Activated T-helper 2 cell treated with anti-CD3 and anti-CD28 coated beads, Interferon-gamma antibody, Interleukin-2, Interleukin-4, amounts not matched to agents 10 μg/mL and 5 μg/mL and 100 μg/mL, durations not matched to agents 14 hours and 24 hours and 36 hours (primary cell): ENCODE measurements at regions not wholly inside any gene's neighbourhood (a gene's known extent, or its start where the extent isn't known, plus 50 kb on each side); places are given as distances from the start of the nearest gene placed in this dataset.

Experiments used
- DNase-seq: peaks from one replicate; pipeline ENCODE4 v3.0.0; 2021; ENCODE audit warnings: low spot score
- H3K27ac Mint-ChIP-seq: one replicate; pipeline ENCODE4 v1.8.0; 2021; ENCODE audit warnings: mixed read lengths
- H3K27me3 Mint-ChIP-seq: one replicate; pipeline ENCODE4 v1.8.0; 2021; ENCODE audit warnings: low read depth, mixed read lengths
- H3K36me3 Mint-ChIP-seq: one replicate; pipeline ENCODE4 v1.8.0; 2021; ENCODE audit warnings: low read depth, mixed read lengths
- H3K4me1 Mint-ChIP-seq: one replicate; pipeline ENCODE4 v1.8.0; 2021; ENCODE audit warnings: low read depth, mixed read lengths
- H3K4me3 Mint-ChIP-seq: one replicate; pipeline ENCODE4 v1.8.0; 2021; ENCODE audit warnings: low read depth, mild to moderate bottlenecking, moderate library complexity, mixed read lengths
- H3K9me3 Mint-ChIP-seq: one replicate; pipeline ENCODE4 v1.8.0; 2021; ENCODE audit warnings: mixed read lengths
- intact Hi-C: fragments of 100-400 bp; cut with micrococcal nuclease; formaldehyde crosslinking; loops from one replicate; pipeline ENCODE4 v1.15.1; 2023

- intact Hi-C loops, result no loop called here
- DNase-seq, result no peak
- no peaks in the 10 kb centered on the region for H3K9me3 Mint-ChIP-seq
Observed at GRCh38 chr7:26515314-26515842, 223.7 kb downstream of the SNX10 start.

DNA sequence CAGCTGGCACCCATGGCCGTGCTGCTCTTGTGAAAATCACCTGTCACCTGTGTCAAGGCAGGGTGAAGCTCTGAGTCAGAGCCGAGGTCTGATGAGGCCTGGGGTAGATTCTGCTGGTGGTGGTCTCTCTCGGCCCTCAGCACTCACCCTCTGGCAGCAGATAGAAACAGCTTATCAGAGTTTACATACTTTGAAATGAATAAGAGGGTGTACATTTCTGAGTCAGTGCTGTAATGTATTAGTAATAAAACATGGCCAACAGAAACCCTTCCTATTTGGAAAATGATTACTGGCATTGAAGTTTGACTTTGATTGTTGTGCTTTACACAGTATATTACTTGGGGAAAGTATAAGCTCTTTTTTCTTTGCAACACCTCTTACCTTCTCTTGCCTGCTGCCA is 228.8 kb downstream of the SNX10 start:
- Mint-ChIP-seq H3K36me3 (no peaks in the 10 kb centered on the region), H3K27me3 (peaks cover 8% of the 10 kb centered on the region), H3K4me3 (no peak overlapping the region), H3K9me3 (no peaks in the 10 kb centered on the region), H3K4me1 (no peaks in the 10 kb centered on the region), H3K27ac (no peak overlapping the region)
- no peak for DNase-seq
- intact Hi-C loops, result no loop called here

More at GRCh38 chr7:26515314-26515842, 223.7 kb downstream of the SNX10 start:
- H3K36me3 Mint-ChIP-seq, result no peaks in the 10 kb centered on the region
- H3K27ac Mint-ChIP-seq, result no peak overlapping the region
- no peaks in the 10 kb centered on the region for H3K4me1 Mint-ChIP-seq
- H3K4me3 Mint-ChIP-seq, result no peak overlapping the region
- H3K27me3 Mint-ChIP-seq, result peaks cover 11% of the 10 kb centered on the region

- Mint-ChIP-seq H3K9me3 (no peaks in the 10 kb centered on the region), H3K4me3 (no peak overlapping the region), H3K36me3 (no peaks in the 10 kb centered on the region), H3K27me3 (peaks cover 9% of the 10 kb centered on the region), H3K4me1 (no peaks in the 10 kb centered on the region), H3K27ac (no peak overlapping the region)
- DNase-seq, result no peak
- intact Hi-C loops, result no loop called here
Observed at GRCh38 chr7:26522633-26523032, 231.0 kb downstream of the SNX10 start.

GRCh38 chr7:26525398-26526264 is 234.0 kb downstream of the SNX10 start:
- intact Hi-C loops, result no loop called here
- H3K9me3 Mint-ChIP-seq, result no peaks in the 10 kb centered on the region
- no peaks in the 10 kb centered on the region for H3K36me3 Mint-ChIP-seq
- H3K4me1 Mint-ChIP-seq, result no peaks in the 10 kb centered on the region
- no peak overlapping the region for H3K4me3 Mint-ChIP-seq
- no peak overlapping the region for H3K27ac Mint-ChIP-seq
- H3K27me3 Mint-ChIP-seq, result peaks cover 10% of the 10 kb centered on the region
- no peak for DNase-seq

GRCh38 chr7:26526265-26526587 is 234.6 kb downstream of the SNX10 start:
- intact Hi-C loops, result no loop called here

GRCh38 chr7:26531926-26532325 is 240.3 kb downstream of the SNX10 start:
- H3K27me3 Mint-ChIP-seq, result peaks cover 23% of the 10 kb centered on the region
- no peak for DNase-seq
- intact Hi-C loops, result no loop called here

More at GRCh38 chr7:26526265-26526587, 234.6 kb downstream of the SNX10 start:
- Mint-ChIP-seq H3K27me3 (peaks cover 10% of the 10 kb centered on the region), H3K4me3 (no peak overlapping the region), H3K4me1 (no peaks in the 10 kb centered on the region), H3K9me3 (no peaks in the 10 kb centered on the region), H3K27ac (no peak overlapping the region), H3K36me3 (no peaks in the 10 kb centered on the region)
- no peak for DNase-seq

GRCh38 chr7:26532471-26532870 is 240.8 kb downstream of the SNX10 start:
- intact Hi-C loops, result no loop called here
- Mint-ChIP-seq H3K36me3 (no peaks in the 10 kb centered on the region), H3K4me3 (no peak overlapping the region), H3K4me1 (no peaks in the 10 kb centered on the region), H3K9me3 (no peaks in the 10 kb centered on the region), H3K27ac (no peak overlapping the region), H3K27me3 (peaks cover 28% of the 10 kb centered on the region)
- DNase-seq, result no peak

More at GRCh38 chr7:26531926-26532325, 240.3 kb downstream of the SNX10 start:
- Mint-ChIP-seq H3K4me3 (no peak overlapping the region), H3K4me1 (no peaks in the 10 kb centered on the region), H3K9me3 (no peaks in the 10 kb centered on the region), H3K27ac (no peak overlapping the region), H3K36me3 (no peaks in the 10 kb centered on the region)

GRCh38 chr7:26533217-26533616 is 241.6 kb downstream of the SNX10 start:
- Mint-ChIP-seq H3K27ac (no peak overlapping the region), H3K4me3 (no peak overlapping the region), H3K36me3 (no peaks in the 10 kb centered on the region), H3K9me3 (no peaks in the 10 kb centered on the region), H3K4me1 (no peaks in the 10 kb centered on the region), H3K27me3 (peaks cover 33% of the 10 kb centered on the region)
- intact Hi-C loops, result no loop called here
- no peak for DNase-seq

DNA sequence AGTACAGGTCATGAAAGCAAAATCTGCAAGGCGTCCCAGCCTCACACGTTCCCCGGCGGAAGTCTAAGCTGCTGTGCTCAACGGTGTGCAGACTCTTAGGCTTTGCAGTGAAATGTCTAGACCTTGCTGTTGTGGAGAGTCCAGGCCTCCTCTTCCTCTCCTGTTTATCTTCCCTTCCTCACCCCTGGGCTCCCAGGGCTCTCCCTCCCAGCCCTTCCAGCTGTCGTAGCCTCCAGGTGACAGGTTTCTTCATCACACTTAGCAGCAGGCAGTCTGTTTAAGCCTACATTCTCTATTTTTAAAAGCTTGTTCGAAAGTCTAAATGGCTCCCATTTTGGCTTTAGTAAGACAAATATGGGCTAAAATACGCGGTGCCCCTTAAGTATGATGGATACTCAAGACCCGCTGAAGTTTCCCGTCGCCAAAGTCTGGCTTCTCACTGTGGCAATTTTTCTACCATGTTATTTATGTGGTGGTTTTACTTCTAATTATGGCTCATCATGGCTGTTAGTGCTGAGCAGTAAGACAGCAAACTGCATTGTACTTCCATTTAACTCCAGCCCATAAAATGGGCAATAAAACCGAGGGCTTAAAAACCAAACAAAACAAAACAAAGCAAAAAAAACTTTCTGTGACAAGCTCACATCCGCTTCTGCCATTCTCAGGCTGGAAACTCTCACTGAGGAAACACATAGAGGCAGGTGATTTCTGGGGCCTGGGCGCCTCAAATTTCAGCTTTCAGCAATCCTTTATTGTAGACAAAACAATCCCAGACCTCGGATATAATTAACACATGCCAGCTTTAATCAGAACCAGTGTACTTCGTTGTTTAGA is 243.2 kb downstream of the SNX10 start:
- Mint-ChIP-seq H3K27ac (no peak overlapping the region), H3K9me3 (no peaks in the 10 kb centered on the region), H3K27me3 (peaks cover 42% of the 10 kb centered on the region), H3K36me3 (no peaks in the 10 kb centered on the region), H3K4me1 (no peaks in the 10 kb centered on the region), H3K4me3 (no peak overlapping the region)
- intact Hi-C loops, result no loop called here
- no peak for DNase-seq

GRCh38 chr7:26535483-26536007 is 243.9 kb downstream of the SNX10 start:
- Mint-ChIP-seq H3K36me3 (no peaks in the 10 kb centered on the region), H3K27ac (no peak overlapping the region), H3K4me3 (no peak overlapping the region), H3K9me3 (no peaks in the 10 kb centered on the region), H3K27me3 (peaks cover 47% of the 10 kb centered on the region), H3K4me1 (no peaks in the 10 kb centered on the region)
- intact Hi-C loops, result no loop called here
- no peak for DNase-seq

GRCh38 chr7:26538216-26538615 is 246.6 kb downstream of the SNX10 start:
- Mint-ChIP-seq H3K4me1 (no peaks in the 10 kb centered on the region), H3K27ac (no peak overlapping the region), H3K9me3 (no peaks in the 10 kb centered on the region), H3K4me3 (no peak overlapping the region), H3K36me3 (no peaks in the 10 kb centered on the region), H3K27me3 (peaks cover 45% of the 10 kb centered on the region)
- no peak for DNase-seq
- intact Hi-C loops, result no loop called here

- no peak for DNase-seq
- H3K27me3 Mint-ChIP-seq, result peaks cover 44% of the 10 kb centered on the region
- H3K36me3 Mint-ChIP-seq, result no peaks in the 10 kb centered on the region
- no peak overlapping the region for H3K27ac Mint-ChIP-seq
- no peaks in the 10 kb centered on the region for H3K4me1 Mint-ChIP-seq
- H3K9me3 Mint-ChIP-seq, result no peaks in the 10 kb centered on the region
- intact Hi-C loops, result no loop called here
- no peak overlapping the region for H3K4me3 Mint-ChIP-seq
Observed at GRCh38 chr7:26538689-26539088, 247.0 kb downstream of the SNX10 start.

DNA sequence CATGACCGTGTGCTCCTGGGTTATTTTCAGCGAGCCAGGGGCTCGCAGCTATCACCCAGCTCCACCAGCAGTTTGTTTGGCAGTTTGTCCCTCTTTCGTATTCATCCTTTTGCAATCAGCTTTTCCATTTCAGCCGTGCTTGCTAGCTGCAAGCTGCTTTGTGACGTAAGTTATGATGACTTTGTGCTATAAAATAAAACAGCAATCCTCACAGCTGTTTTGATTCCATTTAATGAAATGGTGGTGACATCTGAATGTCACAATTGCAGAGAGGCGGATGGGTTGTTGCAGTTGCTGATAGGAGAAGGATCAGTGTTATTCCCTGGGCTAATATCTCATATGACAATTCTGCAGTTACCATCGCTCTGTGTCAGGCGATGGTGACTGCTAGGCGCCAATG is 251.7 kb downstream of the SNX10 start:
- H3K36me3 Mint-ChIP-seq, result no peaks in the 10 kb centered on the region
- H3K4me1 Mint-ChIP-seq, result no peaks in the 10 kb centered on the region
- H3K4me3 Mint-ChIP-seq, result no peak overlapping the region
- no peak for DNase-seq
- H3K9me3 Mint-ChIP-seq, result no peaks in the 10 kb centered on the region
- peaks cover 18% of the 10 kb centered on the region for H3K27me3 Mint-ChIP-seq
- no peak overlapping the region for H3K27ac Mint-ChIP-seq
- intact Hi-C loops, result no loop called here
